ENCODE measurements at regions not wholly inside any gene's neighbourhood (a gene's known extent, or its start where the extent isn't known, plus 50 kb on each side); places are given as distances from the start of the nearest gene placed in this dataset.

GRCh38 chr2:48173141-48173540 lies 141.3 kb upstream of the FOXN2 start:
- H3K4me3 ChIP-seq (ENCODE audit: low read depth, low read length), result no peak overlapping the region
- TF ChIP-seq, protein P1, sequence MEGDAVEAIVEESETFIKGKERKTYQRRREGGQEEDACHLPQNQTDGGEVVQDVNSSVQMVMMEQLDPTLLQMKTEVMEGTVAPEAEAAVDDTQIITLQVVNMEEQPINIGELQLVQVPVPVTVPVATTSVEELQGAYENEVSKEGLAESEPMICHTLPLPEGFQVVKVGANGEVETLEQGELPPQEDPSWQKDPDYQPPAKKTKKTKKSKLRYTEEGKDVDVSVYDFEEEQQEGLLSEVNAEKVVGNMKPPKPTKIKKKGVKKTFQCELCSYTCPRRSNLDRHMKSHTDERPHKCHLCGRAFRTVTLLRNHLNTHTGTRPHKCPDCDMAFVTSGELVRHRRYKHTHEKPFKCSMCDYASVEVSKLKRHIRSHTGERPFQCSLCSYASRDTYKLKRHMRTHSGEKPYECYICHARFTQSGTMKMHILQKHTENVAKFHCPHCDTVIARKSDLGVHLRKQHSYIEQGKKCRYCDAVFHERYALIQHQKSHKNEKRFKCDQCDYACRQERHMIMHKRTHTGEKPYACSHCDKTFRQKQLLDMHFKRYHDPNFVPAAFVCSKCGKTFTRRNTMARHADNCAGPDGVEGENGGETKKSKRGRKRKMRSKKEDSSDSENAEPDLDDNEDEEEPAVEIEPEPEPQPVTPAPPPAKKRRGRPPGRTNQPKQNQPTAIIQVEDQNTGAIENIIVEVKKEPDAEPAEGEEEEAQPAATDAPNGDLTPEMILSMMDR (IDR thresholded peaks at IDR 0.05; ENCODE audit: low read depth, low read length), result no peak

GRCh38 chr2:48174503-48174902 lies 140.0 kb upstream of the FOXN2 start:
- H3K4me3 ChIP-seq (ENCODE audit: low read depth, low read length), result no peak overlapping the region
- TF ChIP-seq, protein P1 (IDR thresholded peaks at IDR 0.05; ENCODE audit: low read depth, low read length), result no peak

DNA sequence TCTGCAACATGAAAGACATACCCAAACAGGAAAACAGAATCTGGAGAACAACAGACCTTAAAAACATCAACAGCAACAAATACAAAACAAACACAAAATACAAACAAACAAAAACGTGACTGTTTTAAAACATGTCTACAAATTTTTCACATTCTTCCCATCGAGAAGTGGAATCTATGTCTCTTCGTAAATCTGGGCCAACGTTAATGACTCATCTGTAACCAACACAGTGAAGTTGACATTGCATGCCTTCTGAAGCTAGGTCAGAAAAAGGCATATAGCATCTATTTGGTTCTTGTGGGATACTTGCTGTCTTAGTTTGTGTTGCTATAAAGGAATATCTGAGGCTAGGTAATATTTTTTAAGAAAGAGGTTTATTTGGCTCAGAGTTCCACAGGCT lies 139.2 kb upstream of the FOXN2 start:
- TF ChIP-seq, protein P1 (IDR thresholded peaks at IDR 0.05; ENCODE audit: low read depth, low read length), result no peak
- H3K4me3 ChIP-seq (ENCODE audit: low read depth, low read length), result no peak overlapping the region

DNA sequence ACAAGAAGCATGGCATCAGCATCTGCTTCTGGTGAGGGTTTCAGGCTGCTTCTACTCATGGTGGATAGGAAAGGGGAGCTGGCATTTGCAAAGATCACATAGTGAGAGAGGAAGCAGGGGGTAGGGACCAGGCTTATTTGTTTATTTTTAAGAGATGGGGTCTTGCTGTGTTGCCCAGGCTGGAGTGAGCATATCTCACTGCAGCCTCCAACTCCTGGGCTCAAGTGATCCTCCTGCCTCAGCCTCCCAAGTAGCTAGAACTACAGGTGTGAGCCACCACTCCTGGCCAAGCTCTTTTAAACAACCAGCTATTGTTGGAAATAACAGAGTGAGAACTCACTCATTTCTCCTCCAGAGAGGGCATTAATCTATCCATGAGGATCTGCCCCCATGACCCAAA lies 138.8 kb upstream of the FOXN2 start:
- no peak overlapping the region for H3K4me3 ChIP-seq (ENCODE audit: low read depth, low read length)
- TF ChIP-seq, protein P1 (IDR thresholded peaks at IDR 0.05; ENCODE audit: low read depth, low read length), result no peak

DNA sequence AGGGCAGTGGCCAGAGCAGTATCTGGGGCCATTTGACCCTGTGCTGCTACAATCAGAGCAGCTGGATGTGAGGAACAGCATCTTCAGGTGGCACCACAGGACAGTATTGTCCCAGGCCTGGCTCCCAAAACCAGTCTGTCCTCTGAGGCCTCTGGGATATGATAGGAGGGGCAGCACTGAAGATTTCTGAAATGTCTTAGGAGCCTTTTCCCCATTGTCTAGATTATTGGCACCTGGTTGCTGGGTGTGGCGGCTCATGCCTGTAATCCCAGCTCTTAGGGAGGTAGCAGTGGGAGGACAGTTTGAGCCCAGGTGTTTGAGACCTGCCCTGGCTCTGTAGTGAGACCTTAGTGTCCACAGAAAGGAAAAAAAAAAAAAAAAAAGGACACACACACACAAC lies 137.6 kb upstream of the FOXN2 start:
- TF ChIP-seq, protein P1 (IDR thresholded peaks at IDR 0.05; ENCODE audit: low read depth, low read length), result no peak
- no peak overlapping the region for H3K4me3 ChIP-seq (ENCODE audit: low read depth, low read length)

DNA sequence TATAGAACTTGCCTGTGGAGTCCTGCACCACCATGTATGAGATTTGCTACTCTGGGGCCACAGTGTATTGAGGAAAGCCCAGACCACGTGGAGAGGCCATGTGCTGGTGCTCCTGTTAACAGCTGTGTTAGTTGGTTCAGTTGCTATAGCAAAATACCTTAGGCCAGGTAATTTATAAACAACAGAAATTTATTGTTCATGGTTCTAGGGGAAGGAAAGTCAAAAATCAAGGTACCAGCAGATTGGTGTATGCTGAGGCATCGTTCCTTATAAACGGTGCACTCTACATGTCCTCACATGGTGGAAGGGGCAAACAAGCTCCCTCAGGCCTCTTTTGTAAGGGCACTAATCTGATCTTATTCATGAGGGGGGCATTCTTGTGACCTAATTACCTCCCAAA lies 135.9 kb upstream of the FOXN2 start:
- TF ChIP-seq, protein P1 (IDR thresholded peaks at IDR 0.05; ENCODE audit: low read depth, low read length), result no peak
- H3K4me3 ChIP-seq (ENCODE audit: low read depth, low read length), result no peak overlapping the region

DNA sequence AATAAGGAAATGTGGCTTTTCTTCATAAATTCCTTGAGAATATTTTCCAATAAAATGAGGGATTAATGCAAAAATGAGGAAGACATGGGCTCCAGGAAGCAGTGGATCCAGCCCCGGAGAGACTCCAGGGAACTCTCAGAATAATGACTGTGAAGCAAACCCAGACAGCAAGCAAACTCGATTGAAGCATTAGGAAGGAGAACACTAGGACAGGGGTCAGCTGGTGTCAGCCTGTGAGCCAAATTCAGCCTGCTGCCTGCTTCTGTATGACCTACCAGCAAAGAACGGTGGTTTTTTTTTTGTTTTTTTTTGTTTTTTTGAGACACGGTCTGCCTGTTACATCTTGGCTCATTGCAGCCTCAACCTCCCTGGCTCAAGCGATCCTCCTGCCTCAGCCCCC lies 133.9 kb upstream of the FOXN2 start:
- TF ChIP-seq, protein P1 (IDR thresholded peaks at IDR 0.05; ENCODE audit: low read depth, low read length), result no peak

More for the DNA sequence above, 133.9 kb upstream of the FOXN2 start:
- H3K4me3 ChIP-seq (ENCODE audit: low read depth, low read length), result no peak overlapping the region

Data from WI38 (cell line).